ENCODE measurements at regions not wholly inside any gene's neighbourhood (a gene's known extent, or its start where the extent isn't known, plus 50 kb on each side); places are given as distances from the start of the nearest gene placed in this dataset.

DNA sequence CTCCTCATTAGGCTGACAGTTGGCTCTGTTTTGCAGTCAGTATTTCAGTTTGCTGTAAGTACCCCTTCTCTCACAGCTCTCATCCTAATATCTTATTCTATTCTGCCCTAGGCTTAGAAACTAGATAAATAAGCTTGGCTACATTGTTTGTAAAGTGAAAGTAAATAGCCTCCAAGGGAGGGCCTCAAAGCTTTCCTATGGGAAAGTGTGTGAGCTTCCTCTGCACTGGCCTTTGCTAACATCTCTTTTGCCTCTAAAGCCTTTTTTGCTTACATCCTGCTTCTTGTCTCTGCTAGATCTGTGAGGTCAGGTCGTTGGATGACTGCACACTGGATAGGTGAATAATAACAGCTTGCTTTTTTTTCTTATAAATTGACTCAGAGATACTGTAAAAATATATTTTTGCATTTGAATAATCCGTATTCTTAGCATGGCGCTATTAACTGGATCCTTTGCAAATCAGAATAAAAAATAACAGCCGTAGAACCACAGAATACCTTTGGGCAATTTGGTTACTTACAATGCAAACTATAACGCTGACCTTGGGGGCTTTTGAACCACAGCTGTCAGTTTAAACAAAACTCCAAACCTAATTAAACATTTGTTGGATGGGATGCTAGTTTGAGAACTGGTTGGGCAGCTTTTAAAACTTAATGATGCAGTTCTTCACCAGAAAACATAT, 55.1 kb downstream of the TTC6 start:
- H3K4me3 ChIP-seq (ENCODE audit: low read depth in 1 of 2, low read length in 2 of 2): no peak overlapping the region
- H3K27ac ChIP-seq (ENCODE audit: low read length): no peak overlapping the region
- H3K9me3 ChIP-seq (ENCODE audit: control insufficient read depth in 1 of 2, low read length in 2 of 2): no peaks in the 10 kb centered on the region
- H3K27me3 ChIP-seq (ENCODE audit: low read depth, low read length): no peaks in the 10 kb centered on the region
- no peaks in the 10 kb centered on the region for H3K36me3 ChIP-seq (ENCODE audit: control insufficient read depth in 1 of 2, insufficient read depth in 2 of 2, low read length in 2 of 2)
- no peaks in the 10 kb centered on the region for H3K4me1 ChIP-seq (ENCODE audit: control insufficient read depth in 1 of 2, insufficient read depth in 2 of 2, low read length in 2 of 2)

- no peaks in the 10 kb centered on the region for H3K36me3 ChIP-seq (ENCODE audit: control insufficient read depth in 1 of 2, insufficient read depth in 2 of 2, low read length in 2 of 2)
Observed at GRCh38 chr14:37652042-37652441, 56.6 kb downstream of the TTC6 start.

GRCh38 chr14:37655418-37655817, 60.0 kb downstream of the TTC6 start:
- Histone ChIP-seq H3K36me3 (ENCODE audit: control insufficient read depth in 1 of 2, insufficient read depth in 2 of 2, low read length in 2 of 2) (no peaks in the 10 kb centered on the region), H3K27ac (ENCODE audit: low read length) (no peak overlapping the region), H3K4me1 (ENCODE audit: control insufficient read depth in 1 of 2, insufficient read depth in 2 of 2, low read length in 2 of 2) (no peaks in the 10 kb centered on the region), H3K9me3 (ENCODE audit: control insufficient read depth in 1 of 2, low read length in 2 of 2) (peaks cover 0 to 3% of the 10 kb centered on the region in 2 donors), H3K4me3 (ENCODE audit: low read depth in 1 of 2, low read length in 2 of 2) (no peak overlapping the region), H3K27me3 (ENCODE audit: low read depth, low read length) (no peaks in the 10 kb centered on the region)

More at GRCh38 chr14:37652042-37652441, 56.6 kb downstream of the TTC6 start:
- no peaks in the 10 kb centered on the region for H3K9me3 ChIP-seq (ENCODE audit: control insufficient read depth in 1 of 2, low read length in 2 of 2)
- H3K27me3 ChIP-seq (ENCODE audit: low read depth, low read length): no peaks in the 10 kb centered on the region
- no peak overlapping the region for H3K4me3 ChIP-seq (ENCODE audit: low read depth in 1 of 2, low read length in 2 of 2)
- no peaks in the 10 kb centered on the region for H3K4me1 ChIP-seq (ENCODE audit: control insufficient read depth in 1 of 2, insufficient read depth in 2 of 2, low read length in 2 of 2)
- no peak overlapping the region for H3K27ac ChIP-seq (ENCODE audit: low read length)

DNA sequence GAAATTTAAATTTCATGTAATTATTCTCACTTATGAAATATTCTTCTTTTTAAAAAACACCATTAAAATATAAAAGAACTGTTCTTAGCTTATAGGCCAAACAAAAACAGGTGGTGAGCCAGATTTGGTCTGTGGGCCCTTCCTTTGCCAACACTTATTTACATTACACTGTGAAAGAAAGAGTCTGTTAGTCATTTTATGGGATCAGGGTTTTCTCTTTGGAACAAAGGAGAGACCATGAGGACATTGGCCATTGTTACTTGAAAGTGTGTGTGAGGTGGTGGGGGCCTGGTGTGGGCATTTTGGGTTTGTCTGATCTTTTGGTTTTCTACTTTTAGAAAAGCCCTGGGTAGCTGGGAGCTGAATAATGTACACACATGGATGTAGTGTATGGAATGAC, 62.7 kb downstream of the TTC6 start:
- peaks cover 0 to 13% of the 10 kb centered on the region in 2 donors for H3K9me3 ChIP-seq (ENCODE audit: control insufficient read depth in 1 of 2, low read length in 2 of 2)
- no peaks in the 10 kb centered on the region for H3K27me3 ChIP-seq (ENCODE audit: low read depth, low read length)
- H3K4me3 ChIP-seq (ENCODE audit: low read depth in 1 of 2, low read length in 2 of 2): no peak overlapping the region
- H3K36me3 ChIP-seq (ENCODE audit: control insufficient read depth in 1 of 2, insufficient read depth in 2 of 2, low read length in 2 of 2): no peaks in the 10 kb centered on the region
- no peak overlapping the region for H3K27ac ChIP-seq (ENCODE audit: low read length)
- no peaks in the 10 kb centered on the region for H3K4me1 ChIP-seq (ENCODE audit: control insufficient read depth in 1 of 2, insufficient read depth in 2 of 2, low read length in 2 of 2)

DNA sequence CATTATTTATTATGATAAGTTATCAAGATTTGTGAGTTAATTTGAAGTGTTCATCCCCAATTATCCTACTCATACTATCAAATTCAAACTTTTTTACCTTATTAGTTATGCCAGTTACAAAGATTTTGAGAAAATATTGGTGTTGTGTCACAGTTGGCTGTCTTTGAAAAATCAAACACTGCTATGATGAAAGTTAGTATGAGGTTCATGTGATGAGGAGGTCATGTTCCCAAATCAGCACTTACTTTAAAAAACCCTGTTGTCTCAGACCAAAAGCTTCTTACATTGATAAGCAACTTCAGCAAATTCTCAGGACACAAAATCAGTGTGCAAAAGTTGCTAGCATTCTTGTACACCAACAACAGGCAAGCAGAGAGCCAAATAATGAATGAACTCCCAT, 68.1 kb downstream of the TTC6 start:
- Histone ChIP-seq H3K27ac (ENCODE audit: low read length) (no peak overlapping the region), H3K27me3 (ENCODE audit: low read depth, low read length) (no peaks in the 10 kb centered on the region), H3K4me1 (ENCODE audit: control insufficient read depth in 1 of 2, insufficient read depth in 2 of 2, low read length in 2 of 2) (no peaks in the 10 kb centered on the region), H3K36me3 (ENCODE audit: control insufficient read depth in 1 of 2, insufficient read depth in 2 of 2, low read length in 2 of 2) (no peaks in the 10 kb centered on the region), H3K9me3 (ENCODE audit: control insufficient read depth in 1 of 2, low read length in 2 of 2) (peaks cover 0 to 16% of the 10 kb centered on the region in 2 donors), H3K4me3 (ENCODE audit: low read depth in 1 of 2, low read length in 2 of 2) (no peak overlapping the region)

DNA sequence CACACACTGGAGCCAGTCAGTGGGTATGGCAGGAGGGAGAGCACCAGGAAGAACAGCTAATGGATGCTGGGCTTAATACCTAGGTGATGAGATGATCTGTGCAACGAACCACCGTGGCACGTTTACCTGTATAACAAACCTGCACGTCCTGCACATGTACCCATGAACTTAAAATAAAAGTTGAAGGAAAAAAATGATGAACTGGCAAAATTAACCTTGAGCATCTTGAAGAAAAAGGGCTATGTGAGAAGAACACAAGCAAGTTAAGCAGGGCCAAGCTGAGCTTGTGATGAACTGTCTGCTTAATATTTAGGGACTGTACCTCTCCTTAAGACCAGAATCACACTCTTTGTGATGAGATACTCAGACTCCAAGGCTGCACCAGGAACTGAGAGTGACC, 70.0 kb downstream of the TTC6 start:
- H3K4me1 ChIP-seq (ENCODE audit: control insufficient read depth in 1 of 2, insufficient read depth in 2 of 2, low read length in 2 of 2): no peaks in the 10 kb centered on the region
- H3K27me3 ChIP-seq (ENCODE audit: low read depth, low read length): no peaks in the 10 kb centered on the region
- H3K9me3 ChIP-seq (ENCODE audit: control insufficient read depth in 1 of 2, low read length in 2 of 2): peaks cover 0 to 13% of the 10 kb centered on the region in 2 donors
- H3K36me3 ChIP-seq (ENCODE audit: control insufficient read depth in 1 of 2, insufficient read depth in 2 of 2, low read length in 2 of 2): no peaks in the 10 kb centered on the region
- no peak overlapping the region for H3K4me3 ChIP-seq (ENCODE audit: low read depth in 1 of 2, low read length in 2 of 2)
- H3K27ac ChIP-seq (ENCODE audit: low read length): no peak overlapping the region

GRCh38 chr14:37665951-37666350, 70.5 kb downstream of the TTC6 start:
- no peaks in the 10 kb centered on the region for H3K27me3 ChIP-seq (ENCODE audit: low read depth, low read length)
- H3K4me1 ChIP-seq (ENCODE audit: control insufficient read depth in 1 of 2, insufficient read depth in 2 of 2, low read length in 2 of 2): no peaks in the 10 kb centered on the region
- H3K27ac ChIP-seq (ENCODE audit: low read length): no peak overlapping the region
- peaks cover 0 to 11% of the 10 kb centered on the region in 2 donors for H3K9me3 ChIP-seq (ENCODE audit: control insufficient read depth in 1 of 2, low read length in 2 of 2)
- no peak overlapping the region for H3K4me3 ChIP-seq (ENCODE audit: low read depth in 1 of 2, low read length in 2 of 2)
- H3K36me3 ChIP-seq (ENCODE audit: control insufficient read depth in 1 of 2, insufficient read depth in 2 of 2, low read length in 2 of 2): no peaks in the 10 kb centered on the region

DNA sequence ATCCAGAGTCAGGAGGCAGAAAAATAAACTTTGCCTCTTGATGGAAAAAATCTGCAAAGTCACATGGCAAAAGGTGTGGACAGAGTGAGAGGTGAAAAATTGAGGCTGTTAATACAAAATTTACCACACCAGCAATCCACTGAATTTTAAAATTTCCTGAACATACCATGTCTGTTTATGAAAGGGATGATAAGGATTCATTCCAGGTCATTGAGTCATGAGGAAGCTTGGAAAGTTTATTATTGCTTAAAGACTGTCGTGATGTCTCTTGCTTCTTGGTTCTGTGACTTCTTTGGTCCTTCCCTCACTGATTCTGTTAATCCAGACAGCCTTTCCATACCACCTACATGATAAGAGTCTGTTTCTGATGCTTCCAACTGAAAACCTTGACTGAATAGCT, 73.2 kb downstream of the TTC6 start:
- no peaks in the 10 kb centered on the region for H3K27me3 ChIP-seq (ENCODE audit: low read depth, low read length)
- no peak overlapping the region for H3K4me3 ChIP-seq (ENCODE audit: low read depth in 1 of 2, low read length in 2 of 2)
- peaks cover 0 to under 1% of the 10 kb centered on the region in 2 donors for H3K9me3 ChIP-seq (ENCODE audit: control insufficient read depth in 1 of 2, low read length in 2 of 2)
- H3K27ac ChIP-seq (ENCODE audit: low read length): no peak overlapping the region
- no peaks in the 10 kb centered on the region for H3K4me1 ChIP-seq (ENCODE audit: control insufficient read depth in 1 of 2, insufficient read depth in 2 of 2, low read length in 2 of 2)
- H3K36me3 ChIP-seq (ENCODE audit: control insufficient read depth in 1 of 2, insufficient read depth in 2 of 2, low read length in 2 of 2): no peaks in the 10 kb centered on the region

- no peaks in the 10 kb centered on the region for H3K36me3 ChIP-seq (ENCODE audit: control insufficient read depth in 1 of 2, insufficient read depth in 2 of 2, low read length in 2 of 2)
- no peak overlapping the region for H3K4me3 ChIP-seq (ENCODE audit: low read depth in 1 of 2, low read length in 2 of 2)
- no peaks in the 10 kb centered on the region for H3K4me1 ChIP-seq (ENCODE audit: control insufficient read depth in 1 of 2, insufficient read depth in 2 of 2, low read length in 2 of 2)
- no peak overlapping the region for H3K27ac ChIP-seq (ENCODE audit: low read length)
- no peaks in the 10 kb centered on the region for H3K9me3 ChIP-seq (ENCODE audit: control insufficient read depth in 1 of 2, low read length in 2 of 2)
- no peaks in the 10 kb centered on the region for H3K27me3 ChIP-seq (ENCODE audit: low read depth, low read length)
Observed at GRCh38 chr14:37669242-37669641, 73.8 kb downstream of the TTC6 start.

GRCh38 chr14:37673439-37673838, 78.0 kb downstream of the TTC6 start:
- Histone ChIP-seq H3K27ac (ENCODE audit: low read length) (no peak overlapping the region), H3K9me3 (ENCODE audit: control insufficient read depth in 1 of 2, low read length in 2 of 2) (no peaks in the 10 kb centered on the region), H3K36me3 (ENCODE audit: control insufficient read depth in 1 of 2, insufficient read depth in 2 of 2, low read length in 2 of 2) (no peaks in the 10 kb centered on the region), H3K4me3 (ENCODE audit: low read depth in 1 of 2, low read length in 2 of 2) (no peak overlapping the region), H3K4me1 (ENCODE audit: control insufficient read depth in 1 of 2, insufficient read depth in 2 of 2, low read length in 2 of 2) (no peaks in the 10 kb centered on the region), H3K27me3 (ENCODE audit: low read depth, low read length) (no peaks in the 10 kb centered on the region)

- Histone ChIP-seq H3K4me3 (ENCODE audit: low read depth in 1 of 2, low read length in 2 of 2) (no peak overlapping the region), H3K36me3 (ENCODE audit: control insufficient read depth in 1 of 2, insufficient read depth in 2 of 2, low read length in 2 of 2) (no peaks in the 10 kb centered on the region), H3K9me3 (ENCODE audit: control insufficient read depth in 1 of 2, low read length in 2 of 2) (no peaks in the 10 kb centered on the region), H3K27me3 (ENCODE audit: low read depth, low read length) (no peaks in the 10 kb centered on the region), H3K27ac (ENCODE audit: low read length) (no peak overlapping the region), H3K4me1 (ENCODE audit: control insufficient read depth in 1 of 2, insufficient read depth in 2 of 2, low read length in 2 of 2) (no peaks in the 10 kb centered on the region)
Observed at GRCh38 chr14:37678916-37679315, 83.5 kb downstream of the TTC6 start.

DNA sequence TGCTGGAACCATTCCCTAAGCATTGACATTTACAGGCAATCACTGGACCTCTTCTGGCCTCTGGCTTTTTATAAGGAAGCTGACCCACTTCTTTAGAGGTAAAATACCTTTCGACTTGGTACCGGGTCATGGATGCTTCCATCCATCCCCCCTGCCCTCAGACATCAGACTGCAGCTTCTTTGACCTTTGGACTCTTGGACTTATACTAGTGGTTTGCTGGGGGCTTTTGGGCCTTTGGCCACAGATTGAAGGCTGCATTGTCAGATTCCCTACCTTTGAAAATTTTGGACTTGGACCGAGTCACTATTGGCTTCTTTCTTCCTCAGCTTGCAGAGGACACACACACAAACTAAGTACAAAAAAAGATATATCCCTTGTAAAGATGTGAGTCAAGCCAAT, 86.1 kb downstream of the TTC6 start:
- H3K4me3 ChIP-seq (ENCODE audit: low read depth in 1 of 2, low read length in 2 of 2): no peak overlapping the region
- no peaks in the 10 kb centered on the region for H3K36me3 ChIP-seq (ENCODE audit: control insufficient read depth in 1 of 2, insufficient read depth in 2 of 2, low read length in 2 of 2)
- no peak overlapping the region for H3K27ac ChIP-seq (ENCODE audit: low read length)
- no peaks in the 10 kb centered on the region for H3K9me3 ChIP-seq (ENCODE audit: control insufficient read depth in 1 of 2, low read length in 2 of 2)
- no peaks in the 10 kb centered on the region for H3K27me3 ChIP-seq (ENCODE audit: low read depth, low read length)
- no peaks in the 10 kb centered on the region for H3K4me1 ChIP-seq (ENCODE audit: control insufficient read depth in 1 of 2, insufficient read depth in 2 of 2, low read length in 2 of 2)

Measured in muscle layer of duodenum (tissue), 2 donors.